Dendritic cell treated with granulocyte-macrophage colony-stimulating factor and Interleukin-4, amounts not matched to agents 40 ng/mL and 50 ng/mL, for 4 days (primary cell): ENCODE measurements at regions not wholly inside any gene's neighbourhood (a gene's known extent, or its start where the extent isn't known, plus 50 kb on each side); places are given as distances from the start of the nearest gene placed in this dataset.
"Not testable (repeated sequence)": the region's sequence is repeated elsewhere in the genome, so short reads cannot be mapped to it uniquely, and the experiment has no call there.

Experiments used
- H3K27ac Mint-ChIP-seq: one replicate; pipeline ENCODE4 v1.8.0; 2022; ENCODE audit warnings: mild to moderate bottlenecking, mixed read lengths
- H3K27me3 Mint-ChIP-seq: one replicate; pipeline ENCODE4 v1.8.0; 2022; ENCODE audit warnings: mild to moderate bottlenecking, mixed read lengths
- H3K36me3 Mint-ChIP-seq: one replicate; pipeline ENCODE4 v1.8.0; 2022; ENCODE audit warnings: low read depth, mixed read lengths
- H3K4me1 Mint-ChIP-seq: one replicate; pipeline ENCODE4 v1.8.0; 2022; ENCODE audit warnings: low read depth, mixed read lengths
- H3K4me3 Mint-ChIP-seq: one replicate; pipeline ENCODE4 v1.8.0; 2022; ENCODE audit warnings: mild to moderate bottlenecking, moderate library complexity, mixed read lengths
- H3K9me3 Mint-ChIP-seq: one replicate; pipeline ENCODE4 v1.8.0; 2022; ENCODE audit warnings: mixed read lengths
- intact Hi-C: fragments of 100-400 bp; cut with micrococcal nuclease; formaldehyde crosslinking; loops from one replicate; pipeline ENCODE4 v1.15.0; 2022

- no peak overlapping the region for H3K4me3 Mint-ChIP-seq
- H3K36me3 Mint-ChIP-seq: no peaks in the 10 kb centered on the region
- H3K9me3 Mint-ChIP-seq: peaks cover 24% of the 10 kb centered on the region
- no peak overlapping the region for H3K27ac Mint-ChIP-seq
- H3K27me3 Mint-ChIP-seq: peaks cover 2% of the 10 kb centered on the region
- peaks cover 7% of the 10 kb centered on the region for H3K4me1 Mint-ChIP-seq
- intact Hi-C loops: no loop called here
These were observed 421.3 kb downstream of the ACTL7B start for GRCh38 chr9:108434502-108434901.

- intact Hi-C loops: no loop called here
- no peak overlapping the region for H3K4me3 Mint-ChIP-seq
- H3K9me3 Mint-ChIP-seq: peaks cover 24% of the 10 kb centered on the region
- H3K27ac Mint-ChIP-seq: no peak overlapping the region
- H3K36me3 Mint-ChIP-seq: no peaks in the 10 kb centered on the region
- H3K4me1 Mint-ChIP-seq: peaks cover 7% of the 10 kb centered on the region
- H3K27me3 Mint-ChIP-seq: peaks cover 2% of the 10 kb centered on the region
These were observed 421.8 kb downstream of the ACTL7B start for GRCh38 chr9:108434036-108434435.

GRCh38 chr9:108430655-108431054 is 425.1 kb downstream of the ACTL7B start:
- H3K36me3 Mint-ChIP-seq: no peaks in the 10 kb centered on the region
- no peak overlapping the region for H3K27ac Mint-ChIP-seq
- peaks cover 24% of the 10 kb centered on the region for H3K9me3 Mint-ChIP-seq
- no peaks in the 10 kb centered on the region for H3K4me1 Mint-ChIP-seq
- intact Hi-C loops: no loop called here
- H3K4me3 Mint-ChIP-seq: no peak overlapping the region
- H3K27me3 Mint-ChIP-seq: peaks cover 2% of the 10 kb centered on the region

GRCh38 chr9:108427751-108428150 is 428.0 kb downstream of the ACTL7B start:
- Mint-ChIP-seq H3K4me1 (peaks cover 4% of the 10 kb centered on the region), H3K27me3 (no peaks in the 10 kb centered on the region), H3K27ac (no peak overlapping the region), H3K4me3 (no peak overlapping the region), H3K36me3 (no peaks in the 10 kb centered on the region), H3K9me3 (peaks cover 24% of the 10 kb centered on the region)
- intact Hi-C loops: no loop called here

- H3K4me1 Mint-ChIP-seq, H3K36me3 Mint-ChIP-seq, H3K27me3 Mint-ChIP-seq, intact Hi-C loops, H3K4me3 Mint-ChIP-seq, H3K27ac Mint-ChIP-seq: not testable (repeated sequence)
- H3K9me3 Mint-ChIP-seq: peaks cover 17% of the 10 kb centered on the region
These were observed 429.3 kb downstream of the ACTL7B start for GRCh38 chr9:108426421-108426940.

GRCh38 chr9:108423433-108423832 is 432.4 kb downstream of the ACTL7B start:
- H3K4me1 Mint-ChIP-seq: peaks cover 4% of the 10 kb centered on the region
- H3K27me3 Mint-ChIP-seq: no peaks in the 10 kb centered on the region
- H3K9me3 Mint-ChIP-seq: peaks cover 6% of the 10 kb centered on the region
- H3K36me3 Mint-ChIP-seq: no peaks in the 10 kb centered on the region
- intact Hi-C loops: no loop called here
- no peak overlapping the region for H3K4me3 Mint-ChIP-seq
- H3K27ac Mint-ChIP-seq: no peak overlapping the region

GRCh38 chr9:108419379-108419778 is 436.4 kb downstream of the ACTL7B start:
- intact Hi-C loops: no loop called here
- Mint-ChIP-seq H3K9me3 (peaks cover 6% of the 10 kb centered on the region), H3K4me1 (peaks cover 2% of the 10 kb centered on the region), H3K27me3 (no peaks in the 10 kb centered on the region), H3K27ac (no peak overlapping the region), H3K36me3 (no peaks in the 10 kb centered on the region), H3K4me3 (no peak overlapping the region)

GRCh38 chr9:108417726-108418125 is 438.1 kb downstream of the ACTL7B start:
- Mint-ChIP-seq H3K9me3 (peaks cover 6% of the 10 kb centered on the region), H3K36me3 (no peaks in the 10 kb centered on the region), H3K27ac (no peak overlapping the region), H3K27me3 (no peaks in the 10 kb centered on the region), H3K4me3 (no peak overlapping the region), H3K4me1 (peaks cover 2% of the 10 kb centered on the region)
- intact Hi-C loops: no loop called here

- H3K27ac Mint-ChIP-seq: no peak overlapping the region
- H3K36me3 Mint-ChIP-seq: no peaks in the 10 kb centered on the region
- intact Hi-C loops: no loop called here
- H3K9me3 Mint-ChIP-seq: peaks cover 6% of the 10 kb centered on the region
- no peaks in the 10 kb centered on the region for H3K27me3 Mint-ChIP-seq
- peaks cover 6% of the 10 kb centered on the region for H3K4me1 Mint-ChIP-seq
- no peak overlapping the region for H3K4me3 Mint-ChIP-seq
These were observed 438.5 kb downstream of the ACTL7B start for GRCh38 chr9:108417312-108417711.

GRCh38 chr9:108416324-108416723 is 439.5 kb downstream of the ACTL7B start:
- Mint-ChIP-seq H3K27ac (no peak overlapping the region), H3K9me3 (peaks cover 6% of the 10 kb centered on the region), H3K4me1 (peaks cover 9% of the 10 kb centered on the region), H3K4me3 (no peak overlapping the region), H3K36me3 (no peaks in the 10 kb centered on the region), H3K27me3 (no peaks in the 10 kb centered on the region)
- intact Hi-C loops: no loop called here

GRCh38 chr9:108413809-108414208 is 442.0 kb downstream of the ACTL7B start:
- intact Hi-C loops: no loop called here
- no peaks in the 10 kb centered on the region for H3K36me3 Mint-ChIP-seq
- H3K4me1 Mint-ChIP-seq: peaks cover 15% of the 10 kb centered on the region
- no peak overlapping the region for H3K27ac Mint-ChIP-seq
- H3K4me3 Mint-ChIP-seq: no peak overlapping the region
- H3K9me3 Mint-ChIP-seq: no peaks in the 10 kb centered on the region
- peaks cover 3% of the 10 kb centered on the region for H3K27me3 Mint-ChIP-seq

- H3K27me3 Mint-ChIP-seq: peaks cover 4% of the 10 kb centered on the region
- no peaks in the 10 kb centered on the region for H3K36me3 Mint-ChIP-seq
- H3K9me3 Mint-ChIP-seq: no peaks in the 10 kb centered on the region
- no peak overlapping the region for H3K4me3 Mint-ChIP-seq
- H3K4me1 Mint-ChIP-seq: peaks cover 18% of the 10 kb centered on the region
- intact Hi-C loops: no loop called here
- no peak overlapping the region for H3K27ac Mint-ChIP-seq
These were observed 443.0 kb downstream of the ACTL7B start for GRCh38 chr9:108412755-108413154.

GRCh38 chr9:108411632-108412031 is 444.2 kb downstream of the ACTL7B start:
- H3K4me3 Mint-ChIP-seq: no peak overlapping the region
- H3K27me3 Mint-ChIP-seq: peaks cover 4% of the 10 kb centered on the region
- no peak overlapping the region for H3K27ac Mint-ChIP-seq
- no peaks in the 10 kb centered on the region for H3K9me3 Mint-ChIP-seq
- no peaks in the 10 kb centered on the region for H3K36me3 Mint-ChIP-seq
- intact Hi-C loops: no loop called here
- H3K4me1 Mint-ChIP-seq: peaks cover 18% of the 10 kb centered on the region

- Mint-ChIP-seq H3K4me3 (no peak overlapping the region), H3K4me1 (peaks cover 18% of the 10 kb centered on the region), H3K27ac (no peak overlapping the region), H3K36me3 (no peaks in the 10 kb centered on the region), H3K9me3 (no peaks in the 10 kb centered on the region), H3K27me3 (peaks cover 4% of the 10 kb centered on the region)
- intact Hi-C loops: no loop called here
These were observed 445.6 kb downstream of the ACTL7B start for GRCh38 chr9:108410161-108410560.

- no peaks in the 10 kb centered on the region for H3K36me3 Mint-ChIP-seq
- intact Hi-C loops: no loop called here
These were observed 455.5 kb downstream of the ACTL7B start for GRCh38 chr9:108400297-108400696.

More at GRCh38 chr9:108400297-108400696, 455.5 kb downstream of the ACTL7B start:
- Mint-ChIP-seq H3K27ac (no peak overlapping the region), H3K4me1 (no peaks in the 10 kb centered on the region), H3K4me3 (no peak overlapping the region), H3K9me3 (peaks cover 9% of the 10 kb centered on the region), H3K27me3 (no peaks in the 10 kb centered on the region)
